ENCODE measurements at regions not wholly inside any gene's neighbourhood (a gene's known extent, or its start where the extent isn't known, plus 50 kb on each side); places are given as distances from the start of the nearest gene placed in this dataset.

- ATAC-seq = no peak
- TF ChIP-seq BACH2 (CRISPR knock-in tag; IDR thresholded peaks at IDR 0.05; ENCODE audit: borderline replicate concordance) (no peak), GLIS3 (CRISPR knock-in tag; IDR thresholded peaks at IDR 0.05) (no peak), ISL1 (CRISPR knock-in tag; IDR thresholded peaks at IDR 0.05) (no peak), ZNF8 (CRISPR knock-in tag; IDR thresholded peaks at IDR 0.05) (no peak), SNAI2 (CRISPR knock-in tag; IDR thresholded peaks at IDR 0.05) (no peak), POU6F1 (CRISPR knock-in tag; IDR thresholded peaks at IDR 0.05; ENCODE audit: borderline replicate concordance, low read depth) (no peak), TOX (CRISPR knock-in tag; IDR thresholded peaks at IDR 0.05; ENCODE audit: borderline replicate concordance) (no peak), ZFP3 (CRISPR knock-in tag; IDR thresholded peaks at IDR 0.05) (no peak), TCF4 (CRISPR knock-in tag; IDR thresholded peaks at IDR 0.05; ENCODE audit: borderline replicate concordance) (no peak), ZNF70 (CRISPR knock-in tag; IDR thresholded peaks at IDR 0.05) (no peak), TSHZ2 (CRISPR knock-in tag; IDR thresholded peaks at IDR 0.05) (no peak), ARNTL (CRISPR knock-in tag; IDR thresholded peaks at IDR 0.05; ENCODE audit: borderline replicate concordance, low read depth) (no peak), RARB (CRISPR knock-in tag; IDR thresholded peaks at IDR 0.05) (no peak), CSDC2 (CRISPR knock-in tag; IDR thresholded peaks at IDR 0.05) (no peak), ESRRG (CRISPR knock-in tag; IDR thresholded peaks at IDR 0.05) (no peak)
- TF ChIP-seq, protein P1, sequence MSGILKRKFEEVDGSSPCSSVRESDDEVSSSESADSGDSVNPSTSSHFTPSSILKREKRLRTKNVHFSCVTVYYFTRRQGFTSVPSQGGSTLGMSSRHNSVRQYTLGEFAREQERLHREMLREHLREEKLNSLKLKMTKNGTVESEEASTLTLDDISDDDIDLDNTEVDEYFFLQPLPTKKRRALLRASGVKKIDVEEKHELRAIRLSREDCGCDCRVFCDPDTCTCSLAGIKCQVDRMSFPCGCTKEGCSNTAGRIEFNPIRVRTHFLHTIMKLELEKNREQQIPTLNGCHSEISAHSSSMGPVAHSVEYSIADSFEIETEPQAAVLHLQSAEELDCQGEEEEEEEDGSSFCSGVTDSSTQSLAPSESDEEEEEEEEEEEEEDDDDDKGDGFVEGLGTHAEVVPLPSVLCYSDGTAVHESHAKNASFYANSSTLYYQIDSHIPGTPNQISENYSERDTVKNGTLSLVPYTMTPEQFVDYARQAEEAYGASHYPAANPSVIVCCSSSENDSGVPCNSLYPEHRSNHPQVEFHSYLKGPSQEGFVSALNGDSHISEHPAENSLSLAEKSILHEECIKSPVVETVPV (CRISPR knock-in tag; IDR thresholded peaks at IDR 0.05) = no peak
Measured at GRCh38 chr22:48782326-48782725, 1045.3 kb downstream of the BRD1 start.

- no peak for TF ChIP-seq TSHZ2 (CRISPR knock-in tag; IDR thresholded peaks at IDR 0.05)
- no peak for TF ChIP-seq SNAI2 (CRISPR knock-in tag; IDR thresholded peaks at IDR 0.05)
- TF ChIP-seq OSR1 (CRISPR knock-in tag; IDR thresholded peaks at IDR 0.05) = no peak
- TF ChIP-seq ZFP30 (CRISPR knock-in tag; IDR thresholded peaks at IDR 0.05) = no peak
- TF ChIP-seq GLIS3 (CRISPR knock-in tag; IDR thresholded peaks at IDR 0.05) = no peak
- TF ChIP-seq ZNF565 (CRISPR knock-in tag; conservative IDR thresholded peaks at IDR 0.05; ENCODE audit: low read depth) = no peak
- TF ChIP-seq BACH2 (CRISPR knock-in tag; IDR thresholded peaks at IDR 0.05; ENCODE audit: borderline replicate concordance) = no peak
- no peak for TF ChIP-seq ZFP3 (CRISPR knock-in tag; IDR thresholded peaks at IDR 0.05)
- TF ChIP-seq POU6F1 (CRISPR knock-in tag; IDR thresholded peaks at IDR 0.05; ENCODE audit: borderline replicate concordance, low read depth) = no peak
- TF ChIP-seq ZNF70 (CRISPR knock-in tag; IDR thresholded peaks at IDR 0.05) = no peak
- TF ChIP-seq ISL1 (CRISPR knock-in tag; IDR thresholded peaks at IDR 0.05) = no peak
- TF ChIP-seq TCF4 (CRISPR knock-in tag; IDR thresholded peaks at IDR 0.05; ENCODE audit: borderline replicate concordance) = no peak
- no peak for ATAC-seq
Measured at GRCh38 chr22:48781868-48782267, 1045.8 kb downstream of the BRD1 start.

DNA sequence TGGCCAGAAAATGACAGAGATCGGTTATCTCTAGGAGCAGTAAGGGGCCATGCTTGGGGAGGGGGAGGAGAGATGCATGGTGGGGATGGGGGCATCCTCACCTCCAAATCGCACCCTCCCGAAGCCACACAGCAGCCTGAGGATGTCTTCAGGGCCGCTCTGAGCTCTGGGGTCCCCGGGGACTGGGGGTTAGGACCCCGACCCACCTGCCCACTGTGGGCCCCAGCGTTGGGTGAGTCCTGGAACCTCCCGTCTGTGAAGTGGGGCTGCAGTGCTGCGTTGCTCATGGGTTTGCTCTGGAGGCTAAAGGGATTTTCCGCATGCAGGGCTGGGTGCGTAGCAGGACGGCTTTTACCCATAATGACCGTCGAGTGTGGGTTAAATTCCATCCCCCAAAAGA lies 1046.3 kb downstream of the BRD1 start:
- TF ChIP-seq SNAI2 (CRISPR knock-in tag; IDR thresholded peaks at IDR 0.05) (no peak), TSHZ2 (CRISPR knock-in tag; IDR thresholded peaks at IDR 0.05) (no peak), CREB5 (CRISPR knock-in tag; IDR thresholded peaks at IDR 0.05; ENCODE audit: low read depth) (no peak), ZFP3 (CRISPR knock-in tag; IDR thresholded peaks at IDR 0.05) (no peak), ARNTL (CRISPR knock-in tag; IDR thresholded peaks at IDR 0.05; ENCODE audit: borderline replicate concordance, low read depth) (no peak)
- no peak for ATAC-seq

Data from SK-N-SH treated with all-trans-retinoic acid at 6 μM for 48 hours (cell line).